Keratinocyte (primary cell): ENCODE measurements at regions not wholly inside any gene's neighbourhood (a gene's known extent, or its start where the extent isn't known, plus 50 kb on each side); places are given as distances from the start of the nearest gene placed in this dataset.

Experiments used
- DNase-seq: peaks from one replicate; pipeline ENCODE4 v3.0.0-alpha.2; 2011; ENCODE audit warnings: low read depth, missing footprints, low spot score
- FAIRE-seq: peaks from 2 replicates; lab custom pipeline; 2011; peaks lifted over from hg19 to GRCh38; lab: Jason Lieb, UNC
- H2AFZ ChIP-seq: 2 replicates; pipeline ENCODE4 v1.6.0; 2012; ENCODE audit warnings: low read length, control low read depth, inconsistent platforms; ENCODE audit not compliant: control insufficient read depth
- H3K27ac ChIP-seq: 2 replicates; pipeline ENCODE4 v1.5.1; 2011; ENCODE audit warnings: low read length; ENCODE audit not compliant: control insufficient read depth, insufficient read depth
- H3K27me3 ChIP-seq: 3 replicates; pipeline ENCODE4 v1.6.0; 2011; ENCODE audit warnings: low read length; ENCODE audit not compliant: control insufficient read depth, insufficient read depth; ENCODE audit errors: extremely low read depth
- H3K36me3 ChIP-seq, 2 experiments: 2 replicates in 1 of 2; 3 replicates in 1 of 2; pipeline ENCODE4 v1.5.1; 2011; ENCODE audit warnings: low read length in 2 of 2, mild to moderate bottlenecking in 1 of 2; ENCODE audit not compliant: control insufficient read depth in 2 of 2, insufficient read depth in 2 of 2; ENCODE audit errors: extremely low read depth in 1 of 2
- H3K4me1 ChIP-seq: 3 replicates; pipeline ENCODE4 v1.5.1; 2011; ENCODE audit warnings: low read length; ENCODE audit not compliant: control insufficient read depth, insufficient read depth; ENCODE audit errors: extremely low read depth
- H3K4me2 ChIP-seq: 3 replicates; pipeline ENCODE4 v1.6.0; 2011; ENCODE audit warnings: low read depth, low read length; ENCODE audit not compliant: control insufficient read depth, insufficient read depth; ENCODE audit errors: extremely low read depth
- H3K4me3 ChIP-seq, 3 experiments: fragments of 200-600 bp in 1 of 3; sonication (generic) in 1 of 3; 2 replicates in 2 of 3; 3 replicates in 1 of 3; pipeline ENCODE4 v1.5.1; 2011 to 2016; ENCODE audit warnings: low read length in 3 of 3, mild to moderate bottlenecking in 3 of 3, control low read depth in 2 of 3, inconsistent platforms in 1 of 3, low read depth in 1 of 3, mixed read lengths in 1 of 3, mixed run types in 1 of 3, moderate library complexity in 1 of 3; ENCODE audit not compliant: control insufficient read depth in 2 of 3, insufficient read depth in 2 of 3; ENCODE audit errors: extremely low read depth in 1 of 3
- H3K79me2 ChIP-seq: 2 replicates; pipeline ENCODE4 v1.6.0; 2012; ENCODE audit warnings: low read length; ENCODE audit not compliant: control insufficient read depth, insufficient read depth
- H3K9ac ChIP-seq: 3 replicates; pipeline ENCODE4 v1.6.0; 2011; ENCODE audit warnings: low read length; ENCODE audit not compliant: control insufficient read depth, insufficient read depth; ENCODE audit errors: extremely low read depth
- H3K9me1 ChIP-seq: 3 replicates; pipeline ENCODE4 v1.6.0; 2011; ENCODE audit warnings: low read length; ENCODE audit not compliant: control insufficient read depth, insufficient read depth; ENCODE audit errors: extremely low read depth
- H3K9me3 ChIP-seq: 2 replicates; pipeline ENCODE4 v1.5.1; 2012; ENCODE audit warnings: low read depth, low read length; ENCODE audit not compliant: control insufficient read depth
- H4K20me1 ChIP-seq: 3 replicates; pipeline ENCODE4 v1.6.0; 2011; ENCODE audit warnings: low read length; ENCODE audit not compliant: control insufficient read depth, insufficient read depth; ENCODE audit errors: extremely low read depth
- CTCF ChIP-seq, 3 experiments: IDR thresholded peaks in 1 of 3; conservative IDR thresholded peaks in 1 of 3; optimal IDR thresholded peaks in 1 of 3; 2 replicates in 2 of 3; 3 replicates in 1 of 3; pipeline versions ENCODE3 to v1.5.1; 2011; ENCODE audit warnings: low read length in 3 of 3, mild to moderate bottlenecking in 3 of 3, moderate library complexity in 2 of 3, control low read depth in 1 of 3, inconsistent platforms in 1 of 3; ENCODE audit not compliant: insufficient read depth in 2 of 3; ENCODE audit errors: extremely low read depth in 1 of 3
- EZH2 ChIP-seq: IDR thresholded peaks from one replicate; pipeline ENCODE4 v1.6.1; 2012; ENCODE audit warnings: inconsistent platforms, mild to moderate bottlenecking, low read length, moderate library complexity
- dilution Hi-C: fragments of 300-500 bp; cut with MboI; formaldehyde crosslinking; loops from one replicate; pipeline ENCODE4 v1.7.0; 2020; ENCODE audit warnings: low sequenced_read_pairs; ENCODE audit not compliant: extremely low pct_ligation_motif_present

GRCh38 chr2:4915357-4915756, 776.8 kb upstream of the SOX11 start:
- dilution Hi-C loops: no loop called here
- Histone ChIP-seq H3K27me3 (no peaks in the 10 kb centered on the region), H3K9me3 (no peaks in the 10 kb centered on the region), H3K4me2 (no peak overlapping the region), H3K36me3 (no peaks in the 10 kb centered on the region), H3K9ac (no peak overlapping the region), H3K9me1 (no peaks in the 10 kb centered on the region), H2AFZ (no peak overlapping the region), H4K20me1 (no peaks in the 10 kb centered on the region), H3K27ac (no peak overlapping the region), H3K4me1 (no peaks in the 10 kb centered on the region), H3K4me3 (no peak overlapping the region), H3K79me2 (no peaks in the 10 kb centered on the region)
- DNase-seq (no peak), FAIRE-seq (no peak)
- no peak for TF ChIP-seq CTCF (optimal IDR thresholded peaks at IDR 0.05 in 1 of 3, IDR thresholded peaks at IDR 0.05 in 1 of 3, conservative IDR thresholded peaks at IDR 0.05 in 1 of 3; ENCODE audit: extremely low read depth in 1 of 3, insufficient read depth in 2 of 3, low read length in 3 of 3)
- no peak for TF ChIP-seq EZH2

- no peaks in the 10 kb centered on the region for H3K79me2 ChIP-seq
- H4K20me1 ChIP-seq: no peaks in the 10 kb centered on the region
- no peaks in the 10 kb centered on the region for H3K4me1 ChIP-seq
- H3K9me1 ChIP-seq: no peaks in the 10 kb centered on the region
- no peaks in the 10 kb centered on the region for H3K27me3 ChIP-seq
- no peaks in the 10 kb centered on the region for H3K9me3 ChIP-seq
- dilution Hi-C loops: no loop called here
- no peak overlapping the region for H2AFZ ChIP-seq
- H3K4me3 ChIP-seq: no peak overlapping the region
- no peak for FAIRE-seq
- DNase-seq: no peak
- H3K9ac ChIP-seq: no peak overlapping the region
- H3K27ac ChIP-seq: no peak overlapping the region
- TF ChIP-seq CTCF (optimal IDR thresholded peaks at IDR 0.05 in 1 of 3, IDR thresholded peaks at IDR 0.05 in 1 of 3, conservative IDR thresholded peaks at IDR 0.05 in 1 of 3; ENCODE audit: extremely low read depth in 1 of 3, insufficient read depth in 2 of 3, low read length in 3 of 3): no peak
- no peaks in the 10 kb centered on the region for H3K36me3 ChIP-seq
- H3K4me2 ChIP-seq: no peak overlapping the region
Measured at GRCh38 chr2:4916094-4916493, 776.1 kb upstream of the SOX11 start.
